CD14-positive monocyte (primary cell): ENCODE measurements at regions not wholly inside any gene's neighbourhood (a gene's known extent, or its start where the extent isn't known, plus 50 kb on each side); places are given as distances from the start of the nearest gene placed in this dataset.

Source experiments
- DNase-seq, 3 donors: peaks; one replicate each; pipeline ENCODE4 v3.0.0-alpha.2; 2011 to 2022
- H2AFZ ChIP-seq: 2 replicates; pipeline ENCODE4 v1.6.0; 2012; ENCODE audit warnings: mild to moderate bottlenecking, low read depth, low read length, inconsistent platforms; ENCODE audit not compliant: insufficient read depth, poor library complexity, severe bottlenecking
- H3K27ac ChIP-seq, 2 donors: 1 replicate in 1 of 2; 2 replicates in 1 of 2; pipeline ENCODE4 v1.5.1; 2012 to 2013; ENCODE audit warnings: low read length in 2 of 2, control low read depth in 1 of 2, inconsistent platforms in 1 of 2, low read depth in 1 of 2, mild to moderate bottlenecking in 1 of 2
- H3K27me3 ChIP-seq, 2 donors: one replicate each; pipeline versions ENCODE4 v1.6.0 to v1.6.1; 2011 to 2013; ENCODE audit warnings: low read length in 2 of 2; ENCODE audit not compliant: control insufficient read depth in 2 of 2, insufficient read depth in 2 of 2
- H3K36me3 ChIP-seq, 2 donors: replicated peaks in 1 of 2; 1 replicate in 1 of 2; 2 replicates in 1 of 2; pipeline versions ENCODE4 v1.5.1 to v1.6.1; 2012 to 2013; ENCODE audit warnings: low read length in 2 of 2, control low read depth in 1 of 2, inconsistent platforms in 1 of 2, mild to moderate bottlenecking in 1 of 2; ENCODE audit not compliant: insufficient read depth in 2 of 2, control insufficient read depth in 1 of 2
- H3K4me1 ChIP-seq, 2 donors: 1 replicate in 1 of 2; 2 replicates in 1 of 2; pipeline versions ENCODE4 v1.5.1 to v1.6.1; 2012 to 2013; ENCODE audit warnings: low read length in 2 of 2, control low read depth in 1 of 2, inconsistent platforms in 1 of 2, mild to moderate bottlenecking in 1 of 2, moderate library complexity in 1 of 2; ENCODE audit not compliant: insufficient read depth in 2 of 2, control insufficient read depth in 1 of 2
- H3K4me2 ChIP-seq: replicated peaks from 2 replicates; pipeline ENCODE3; 2012; ENCODE audit warnings: low read length, moderate library complexity, mild to moderate bottlenecking; ENCODE audit not compliant: poor library complexity, severe bottlenecking; ENCODE audit errors: extremely low read depth
- H3K4me3 ChIP-seq, 3 experiments: fragments of 200-600 bp in 1 of 3; sonication (generic) in 1 of 3; replicated peaks in 1 of 3; 1 replicate in 2 of 3; 2 replicates in 1 of 3; pipeline ENCODE4 v1.5.1; 2011 to 2013; ENCODE audit warnings: low read length in 3 of 3, mild to moderate bottlenecking in 3 of 3, control low read depth in 2 of 3, low read depth in 2 of 3, inconsistent platforms in 1 of 3, moderate library complexity in 1 of 3
- H3K79me2 ChIP-seq: 2 replicates; pipeline ENCODE4 v1.6.0; 2012; ENCODE audit warnings: mild to moderate bottlenecking, control low read depth, inconsistent platforms, low read length, moderate library complexity; ENCODE audit not compliant: insufficient read depth
- H3K9ac ChIP-seq: 2 replicates; pipeline ENCODE4 v1.6.0; 2017; ENCODE audit warnings: low read length, mild to moderate bottlenecking; ENCODE audit not compliant: insufficient read depth, poor library complexity, severe bottlenecking
- H3K9me3 ChIP-seq, 2 donors: replicated peaks in 1 of 2; 1 replicate in 1 of 2; 2 replicates in 1 of 2; pipeline versions ENCODE4 v1.5.1 to v1.6.1; 2012 to 2013; ENCODE audit warnings: low read length in 2 of 2, control low read depth in 1 of 2; ENCODE audit not compliant: control insufficient read depth in 1 of 2, insufficient read depth in 1 of 2
- H4K20me1 ChIP-seq: 2 replicates; pipeline ENCODE4 v1.6.0; 2012; ENCODE audit warnings: mild to moderate bottlenecking, low read length, control low read depth, moderate library complexity; ENCODE audit not compliant: insufficient read depth
- H3K27ac Mint-ChIP-seq, 7 donors: one replicate each; pipeline ENCODE4 v1.8.0; 2020; ENCODE audit warnings: mild to moderate bottlenecking in 7 of 7, mixed read lengths in 7 of 7, moderate library complexity in 6 of 7, inconsistent platforms in 2 of 7
- H3K27me3 Mint-ChIP-seq, 3 donors: one replicate each; pipeline ENCODE4 v1.8.0; 2021 to 2022; ENCODE audit warnings: low read depth in 3 of 3, mild to moderate bottlenecking in 3 of 3, mixed read lengths in 3 of 3, moderate library complexity in 3 of 3, inconsistent platforms in 1 of 3
- H3K36me3 Mint-ChIP-seq, 2 donors: one replicate each; pipeline ENCODE4 v1.8.0; 2020; ENCODE audit warnings: mixed read lengths in 2 of 2, inconsistent platforms in 1 of 2, mild to moderate bottlenecking in 1 of 2
- H3K4me1 Mint-ChIP-seq: one replicate; pipeline ENCODE4 v1.8.0; 2020; ENCODE audit warnings: mild to moderate bottlenecking, mixed read lengths
- H3K4me3 Mint-ChIP-seq, 2 donors: one replicate each; pipeline ENCODE4 v1.8.0; 2020; ENCODE audit warnings: mild to moderate bottlenecking in 2 of 2, mixed read lengths in 2 of 2, moderate library complexity in 1 of 2
- H3K9me3 Mint-ChIP-seq, 7 donors: one replicate each; pipeline ENCODE4 v1.8.0; 2020 to 2022; ENCODE audit warnings: mixed read lengths in 7 of 7, mild to moderate bottlenecking in 6 of 7, moderate library complexity in 6 of 7, inconsistent platforms in 2 of 7
- CTCF ChIP-seq: fragments of 200-600 bp; IDR thresholded peaks from one replicate; pipeline ENCODE4 v1.8.0; 2022; ENCODE audit warnings: antibody characterized with exemption, mild to moderate bottlenecking
- WGBS: methylation state at CpG from one replicate; pipeline ENCODE4 v1.1.5; 2013; ENCODE audit warnings: missing lambda C conversion rate; ENCODE audit not compliant: insufficient coverage; 5-methylcytosine and 5-hydroxymethylcytosine counted together
- intact Hi-C, 2 donors: fragments of 100-400 bp; cut with micrococcal nuclease; formaldehyde crosslinking; loops; one replicate each; pipeline versions ENCODE4 v1.15.0 to v1.15.1; 2023

GRCh38 chr3:182201456-182202168 is 489.9 kb downstream of the SOX2 start:
- no peak overlapping the region for H2AFZ ChIP-seq
- H4K20me1 ChIP-seq: no peaks in the 10 kb centered on the region
- no peak overlapping the region for H3K4me3 Mint-ChIP-seq
- H3K9me3 ChIP-seq: peaks cover 4 to 6% of the 10 kb centered on the region in 2 donors
- H3K27ac ChIP-seq: no peak overlapping the region
- H3K4me2 ChIP-seq: no peak overlapping the region
- no peak for DNase-seq
- no peaks in the 10 kb centered on the region for H3K79me2 ChIP-seq
- H3K4me1 Mint-ChIP-seq: no peaks in the 10 kb centered on the region
- H3K4me3 ChIP-seq: no peak overlapping the region
- WGBS: 100% methylated on average over 1 of the region's 11 CpGs
- H3K27me3 ChIP-seq: no peaks in the 10 kb centered on the region
- H3K36me3 Mint-ChIP-seq: no peaks in the 10 kb centered on the region
- H3K27ac Mint-ChIP-seq: no peak overlapping the region
- no peak overlapping the region for H3K9ac ChIP-seq
- H3K9me3 Mint-ChIP-seq: peaks cover 0 to 17% (median 8%) of the 10 kb centered on the region in 7 donors
- TF ChIP-seq CTCF: no peak
- no peaks in the 10 kb centered on the region for H3K4me1 ChIP-seq
- H3K27me3 Mint-ChIP-seq: peaks cover 0 to 4% (median 2%) of the 10 kb centered on the region in 3 donors
- no peaks in the 10 kb centered on the region for H3K36me3 ChIP-seq
- intact Hi-C loops: no loop called here

- no peaks in the 10 kb centered on the region for H3K36me3 Mint-ChIP-seq
- intact Hi-C loops: no loop called here
- WGBS: no CpG with 5 or more reads among the region's 4 CpGs
Measured at GRCh38 chr3:182212479-182213076, 500.9 kb downstream of the SOX2 start.

More at GRCh38 chr3:182212479-182213076, 500.9 kb downstream of the SOX2 start:
- no peak for DNase-seq
- Histone ChIP-seq H2AFZ (no peak overlapping the region), H3K27ac (no peak overlapping the region), H3K4me1 (no peaks in the 10 kb centered on the region), H3K36me3 (no peaks in the 10 kb centered on the region), H4K20me1 (no peaks in the 10 kb centered on the region), H3K9me3 (no peaks in the 10 kb centered on the region), H3K79me2 (no peaks in the 10 kb centered on the region), H3K4me3 (no peak overlapping the region), H3K9ac (no peak overlapping the region), H3K4me2 (no peak overlapping the region), H3K27me3 (no peaks in the 10 kb centered on the region)
- Mint-ChIP-seq H3K9me3 (peaks cover 0 to 5% (median 0%) of the 10 kb centered on the region in 7 donors), H3K4me3 (no peak overlapping the region), H3K27ac (no peak overlapping the region), H3K27me3 (peaks cover 2 to 6% (median 4%) of the 10 kb centered on the region in 3 donors), H3K4me1 (no peaks in the 10 kb centered on the region)
- no peak for TF ChIP-seq CTCF
